ENCODE measurements at regions not wholly inside any gene's neighbourhood (a gene's known extent, or its start where the extent isn't known, plus 50 kb on each side); places are given as distances from the start of the nearest gene placed in this dataset.

DNA sequence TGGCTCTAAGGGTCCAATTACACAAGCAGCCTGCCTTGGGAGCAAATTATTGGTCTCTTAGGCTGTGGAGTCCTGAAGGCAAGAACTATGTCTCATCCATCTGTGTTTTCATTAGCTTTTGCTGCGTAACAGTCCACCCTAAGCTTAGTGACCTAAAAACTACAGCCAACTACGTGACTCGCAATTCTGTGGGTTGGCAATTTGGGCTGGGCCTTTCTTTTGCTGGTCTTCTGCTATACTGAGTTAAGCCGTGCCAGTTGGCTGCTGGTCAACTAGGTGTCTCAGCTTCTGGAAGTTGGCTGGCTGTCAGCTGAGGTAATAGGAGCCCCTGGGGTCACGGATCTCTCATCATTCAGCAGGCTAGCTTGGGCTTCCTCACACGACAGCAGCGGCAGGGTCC, 205.6 kb upstream of the S100G start:
- DNase-seq (no peak), ATAC-seq (ENCODE audit: low FRiP score) (no peak)
- no peaks in the 10 kb centered on the region for H3K9me3 ChIP-seq (ENCODE audit: control insufficient read depth, low read length)
- H3K27ac ChIP-seq (ENCODE audit: low read depth in 1 of 2, low read length in 2 of 2), result no peak overlapping the region
- H3K4me1 ChIP-seq (ENCODE audit: control insufficient read depth in 1 of 2, insufficient read depth in 2 of 2, low read length in 2 of 2), result no peaks in the 10 kb centered on the region
- no peaks in the 10 kb centered on the region for H3K27me3 ChIP-seq (ENCODE audit: control insufficient read depth in 1 of 2, insufficient read depth in 2 of 2, low read length in 1 of 2)
- 84% methylated on average over 7 of the region's 7 CpGs for WGBS, 2 donors
- H3K4me3 ChIP-seq (ENCODE audit: low read length in 2 of 2), result no peak overlapping the region
- H3K36me3 ChIP-seq (ENCODE audit: control insufficient read depth in 1 of 2, insufficient read depth in 2 of 2, low read length in 1 of 2), result no peaks in the 10 kb centered on the region
- intact Hi-C loops (cut with DNase I), result no loop called here

DNA sequence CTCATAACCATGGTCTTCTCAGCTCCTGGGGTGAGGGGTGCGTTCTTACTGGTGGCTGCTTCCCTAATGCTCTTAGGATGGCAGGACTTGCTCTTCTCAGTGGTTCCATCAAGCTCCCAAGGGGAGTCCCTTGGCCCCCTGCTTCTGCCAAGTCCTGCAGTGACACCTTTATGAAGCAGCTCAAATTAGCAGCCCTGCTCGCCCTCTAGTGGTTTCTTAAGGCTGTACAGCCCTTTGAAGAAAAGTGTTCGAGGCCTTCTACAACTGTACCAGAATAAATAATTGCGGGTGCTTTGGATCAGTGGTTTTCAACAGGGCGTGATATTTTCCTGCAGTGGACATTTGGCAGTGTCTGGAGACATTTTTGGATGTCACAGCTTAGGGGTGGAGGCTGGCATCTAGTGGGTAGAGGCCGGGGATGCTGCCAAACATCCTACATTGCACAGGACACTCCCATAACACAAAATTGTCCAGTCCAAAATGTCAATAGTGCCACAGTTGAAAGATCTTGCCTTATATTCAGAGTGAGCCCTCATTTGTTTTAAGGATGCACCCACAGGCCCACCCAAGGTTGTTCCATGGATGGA, 204.7 kb upstream of the S100G start:
- no peaks in the 10 kb centered on the region for H3K9me3 ChIP-seq (ENCODE audit: control insufficient read depth, low read length)
- WGBS, 2 donors, result 35 to 48% methylated on average over 6 of the region's 6 CpGs
- no peaks in the 10 kb centered on the region for H3K4me1 ChIP-seq (ENCODE audit: control insufficient read depth in 1 of 2, insufficient read depth in 2 of 2, low read length in 2 of 2)
- DNase-seq, result no peak
- H3K4me3 ChIP-seq (ENCODE audit: low read length in 2 of 2), result no peak overlapping the region
- no peaks in the 10 kb centered on the region for H3K36me3 ChIP-seq (ENCODE audit: control insufficient read depth in 1 of 2, insufficient read depth in 2 of 2, low read length in 1 of 2)
- ATAC-seq (ENCODE audit: low FRiP score), result peak; percentile 36
- no peaks in the 10 kb centered on the region for H3K27me3 ChIP-seq (ENCODE audit: control insufficient read depth in 1 of 2, insufficient read depth in 2 of 2, low read length in 1 of 2)
- intact Hi-C loops (cut with DNase I), result no loop called here
- H3K27ac ChIP-seq (ENCODE audit: low read depth in 1 of 2, low read length in 2 of 2), result no peak overlapping the region

DNA sequence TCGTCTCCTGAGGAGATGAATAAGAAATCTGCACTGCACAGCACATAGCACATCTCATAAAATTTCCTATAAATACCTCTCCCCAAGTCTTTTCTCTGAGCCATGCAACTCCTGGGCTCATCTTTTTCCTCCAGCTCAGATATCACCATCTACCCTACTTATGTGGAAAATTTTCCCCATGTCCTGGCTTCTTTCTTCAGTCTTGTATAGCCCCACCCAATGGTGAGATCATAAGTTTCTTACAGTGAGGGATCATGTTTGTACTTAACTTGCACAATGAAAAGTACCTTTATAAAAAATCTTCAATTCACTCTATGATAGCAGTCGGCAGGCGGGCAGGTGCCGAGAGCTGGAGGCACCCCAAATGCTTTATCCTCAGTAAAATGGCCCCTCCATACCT, 198.6 kb upstream of the S100G start:
- H3K27ac ChIP-seq (ENCODE audit: low read depth in 1 of 2, low read length in 2 of 2), result no peak overlapping the region
- H3K9me3 ChIP-seq (ENCODE audit: control insufficient read depth, low read length), result no peaks in the 10 kb centered on the region
- H3K27me3 ChIP-seq (ENCODE audit: control insufficient read depth in 1 of 2, insufficient read depth in 2 of 2, low read length in 1 of 2), result no peaks in the 10 kb centered on the region
- no peaks in the 10 kb centered on the region for H3K36me3 ChIP-seq (ENCODE audit: control insufficient read depth in 1 of 2, insufficient read depth in 2 of 2, low read length in 1 of 2)
- H3K4me1 ChIP-seq (ENCODE audit: control insufficient read depth in 1 of 2, insufficient read depth in 2 of 2, low read length in 2 of 2), result no peaks in the 10 kb centered on the region
- no peak for ATAC-seq (ENCODE audit: low FRiP score)
- no peak overlapping the region for H3K4me3 ChIP-seq (ENCODE audit: low read length in 2 of 2)
- intact Hi-C loops (cut with DNase I), result no loop called here
- no peak for DNase-seq
- WGBS, 2 donors, result 74 to 79% methylated on average over 4 of the region's 4 CpGs

DNA sequence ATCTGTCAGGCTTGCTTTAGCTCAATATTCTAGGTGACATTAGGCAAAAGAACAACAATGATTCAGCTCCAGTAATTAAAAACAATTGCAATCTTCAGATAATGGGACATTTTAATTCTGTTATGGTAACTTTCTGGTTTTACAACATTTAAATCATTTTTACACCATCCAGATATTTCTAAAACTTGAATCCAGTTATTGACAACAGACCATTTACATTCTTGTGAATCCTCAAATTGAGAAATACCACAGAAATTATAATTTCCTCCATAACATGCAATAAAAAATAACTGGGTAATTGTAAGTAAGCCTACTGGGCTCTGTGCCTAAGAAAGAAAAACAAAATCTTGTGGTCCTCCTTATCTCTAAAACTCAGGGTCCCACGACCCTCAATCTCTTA, 195.0 kb upstream of the S100G start:
- DNase-seq, result no peak
- no peak for ATAC-seq (ENCODE audit: low FRiP score)
- intact Hi-C loops (cut with DNase I), result no loop called here
- no peaks in the 10 kb centered on the region for H3K36me3 ChIP-seq (ENCODE audit: control insufficient read depth in 1 of 2, insufficient read depth in 2 of 2, low read length in 1 of 2)
- no peaks in the 10 kb centered on the region for H3K9me3 ChIP-seq (ENCODE audit: control insufficient read depth, low read length)
- no peaks in the 10 kb centered on the region for H3K4me1 ChIP-seq (ENCODE audit: control insufficient read depth in 1 of 2, insufficient read depth in 2 of 2, low read length in 2 of 2)
- H3K27ac ChIP-seq (ENCODE audit: low read depth in 1 of 2, low read length in 2 of 2), result no peak overlapping the region
- 25 to 38% methylated on average over 1 of the region's 1 CpG for WGBS, 2 donors
- H3K27me3 ChIP-seq (ENCODE audit: control insufficient read depth in 1 of 2, insufficient read depth in 2 of 2, low read length in 1 of 2), result no peaks in the 10 kb centered on the region
- H3K4me3 ChIP-seq (ENCODE audit: low read length in 2 of 2), result no peak overlapping the region

DNA sequence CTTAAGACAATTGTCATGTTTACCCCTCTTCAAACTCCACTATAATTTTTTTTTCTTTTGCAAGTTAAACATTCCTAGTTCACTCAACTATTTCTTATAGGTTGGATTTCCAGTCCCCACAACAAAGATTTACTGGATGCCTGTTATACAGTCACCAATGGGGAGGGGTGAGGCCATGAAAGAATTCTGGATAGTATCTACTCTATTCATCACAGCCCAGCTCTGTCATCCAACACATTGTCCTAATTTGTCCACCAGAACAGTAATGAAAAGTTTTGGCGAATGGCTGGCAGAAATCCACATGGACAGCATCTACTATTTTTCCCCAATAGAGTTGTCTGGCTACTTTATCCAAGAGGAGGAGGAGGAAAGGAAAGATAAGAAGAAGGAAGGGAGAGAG, 192.7 kb upstream of the S100G start:
- no peaks in the 10 kb centered on the region for H3K27me3 ChIP-seq (ENCODE audit: control insufficient read depth in 1 of 2, insufficient read depth in 2 of 2, low read length in 1 of 2)
- intact Hi-C loops (cut with DNase I), result no loop called here
- 80 to 88% methylated on average over 1 of the region's 1 CpG for WGBS, 2 donors
- H3K4me3 ChIP-seq (ENCODE audit: low read length in 2 of 2), result no peak overlapping the region
- no peak overlapping the region for H3K27ac ChIP-seq (ENCODE audit: low read depth in 1 of 2, low read length in 2 of 2)
- ATAC-seq (ENCODE audit: low FRiP score) (no peak), DNase-seq (no peak)
- no peaks in the 10 kb centered on the region for H3K36me3 ChIP-seq (ENCODE audit: control insufficient read depth in 1 of 2, insufficient read depth in 2 of 2, low read length in 1 of 2)
- no peaks in the 10 kb centered on the region for H3K4me1 ChIP-seq (ENCODE audit: control insufficient read depth in 1 of 2, insufficient read depth in 2 of 2, low read length in 2 of 2)
- no peaks in the 10 kb centered on the region for H3K9me3 ChIP-seq (ENCODE audit: control insufficient read depth, low read length)

DNA sequence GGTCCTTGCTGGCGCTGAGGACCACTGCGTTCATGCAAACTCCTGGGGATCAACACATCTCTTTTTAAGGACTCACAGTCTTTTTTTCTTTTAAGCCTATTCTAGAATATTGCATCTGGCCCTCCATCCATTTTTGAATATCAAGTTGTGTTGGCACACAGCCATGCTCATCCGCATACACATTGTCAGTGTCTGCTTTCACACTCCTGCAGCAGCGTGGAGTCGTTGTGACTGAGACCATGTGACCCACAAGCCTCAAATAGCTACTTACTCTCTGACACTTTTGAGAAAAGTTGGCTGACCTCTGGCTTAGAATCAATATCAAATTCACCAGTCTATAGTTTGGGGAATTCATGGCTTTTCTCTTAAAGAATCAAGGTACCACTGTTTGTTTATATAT, 191.8 kb upstream of the S100G start:
- Histone ChIP-seq H3K36me3 (ENCODE audit: control insufficient read depth in 1 of 2, insufficient read depth in 2 of 2, low read length in 1 of 2) (no peaks in the 10 kb centered on the region), H3K27me3 (ENCODE audit: control insufficient read depth in 1 of 2, insufficient read depth in 2 of 2, low read length in 1 of 2) (no peaks in the 10 kb centered on the region), H3K4me1 (ENCODE audit: control insufficient read depth in 1 of 2, insufficient read depth in 2 of 2, low read length in 2 of 2) (peaks cover 0 to under 1% of the 10 kb centered on the region in 2 donors), H3K27ac (ENCODE audit: low read depth in 1 of 2, low read length in 2 of 2) (no peak overlapping the region), H3K9me3 (ENCODE audit: control insufficient read depth, low read length) (no peaks in the 10 kb centered on the region), H3K4me3 (ENCODE audit: low read length in 2 of 2) (no peak overlapping the region)
- 76 to 85% methylated on average over 5 of the region's 5 CpGs for WGBS, 2 donors
- ATAC-seq (ENCODE audit: low FRiP score) (no peak), DNase-seq (no peak)
- intact Hi-C loops (cut with DNase I), result no loop called here

DNA sequence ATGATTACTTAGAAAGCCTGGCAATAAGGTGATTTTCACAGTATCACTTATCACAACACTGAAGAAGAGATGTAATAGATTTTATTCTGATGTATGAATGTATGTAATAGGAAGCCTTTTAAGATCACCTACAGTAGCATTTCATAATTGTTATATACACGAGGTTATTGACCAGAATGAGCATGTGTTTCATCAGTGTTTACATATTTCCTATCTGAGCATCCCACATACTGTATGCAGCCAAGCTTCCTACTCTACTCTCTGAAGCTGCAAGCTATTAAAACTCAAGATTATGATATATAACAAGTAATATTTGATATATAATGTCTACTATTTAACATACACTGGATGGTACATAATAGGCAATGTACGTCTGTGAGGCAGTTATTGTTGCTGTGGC, 190.9 kb upstream of the S100G start:
- ATAC-seq (ENCODE audit: low FRiP score) (no peak), DNase-seq (no peak)
- H3K9me3 ChIP-seq (ENCODE audit: control insufficient read depth, low read length), result no peaks in the 10 kb centered on the region
- no peak overlapping the region for H3K27ac ChIP-seq (ENCODE audit: low read depth in 1 of 2, low read length in 2 of 2)
- WGBS, 2 donors, result 51 to 77% methylated on average over 2 of the region's 2 CpGs
- intact Hi-C loops (cut with DNase I), result no loop called here
- no peak overlapping the region for H3K4me3 ChIP-seq (ENCODE audit: low read length in 2 of 2)
- no peaks in the 10 kb centered on the region for H3K36me3 ChIP-seq (ENCODE audit: control insufficient read depth in 1 of 2, insufficient read depth in 2 of 2, low read length in 1 of 2)
- peaks cover 0 to 3% of the 10 kb centered on the region in 2 donors for H3K4me1 ChIP-seq (ENCODE audit: control insufficient read depth in 1 of 2, insufficient read depth in 2 of 2, low read length in 2 of 2)
- H3K27me3 ChIP-seq (ENCODE audit: control insufficient read depth in 1 of 2, insufficient read depth in 2 of 2, low read length in 1 of 2), result no peaks in the 10 kb centered on the region

DNA sequence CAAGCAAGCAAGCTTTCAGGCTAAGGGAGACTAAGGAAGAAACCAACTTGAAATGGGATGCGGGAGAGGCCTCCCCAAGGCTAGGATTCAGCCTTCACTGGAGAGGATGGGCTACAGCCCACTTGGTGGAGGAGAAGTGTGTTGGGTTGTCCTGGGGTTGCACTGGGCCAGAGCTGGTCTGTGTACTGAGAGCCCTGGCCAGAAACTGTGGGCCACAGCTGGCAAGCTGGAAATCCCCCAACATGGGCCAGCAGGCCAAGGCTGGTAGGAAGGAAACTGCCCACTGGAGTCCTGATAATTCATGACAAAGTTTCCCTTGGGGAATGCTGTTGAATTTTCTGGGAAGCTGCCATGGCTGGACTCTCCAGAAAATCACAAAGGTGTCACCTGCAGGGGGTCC, 188.0 kb upstream of the S100G start:
- Histone ChIP-seq H3K27ac (ENCODE audit: low read depth in 1 of 2, low read length in 2 of 2) (peak overlapping the region in 1 of 2 donors; percentile 25), H3K4me3 (ENCODE audit: low read length in 2 of 2) (no peak overlapping the region), H3K4me1 (ENCODE audit: control insufficient read depth in 1 of 2, insufficient read depth in 2 of 2, low read length in 2 of 2) (peaks cover 0 to 3% of the 10 kb centered on the region in 2 donors), H3K36me3 (ENCODE audit: control insufficient read depth in 1 of 2, insufficient read depth in 2 of 2, low read length in 1 of 2) (no peaks in the 10 kb centered on the region), H3K9me3 (ENCODE audit: control insufficient read depth, low read length) (no peaks in the 10 kb centered on the region), H3K27me3 (ENCODE audit: control insufficient read depth in 1 of 2, insufficient read depth in 2 of 2, low read length in 1 of 2) (no peaks in the 10 kb centered on the region)
- ATAC-seq (ENCODE audit: low FRiP score) (no peak), DNase-seq (no peak)
- 88 to 100% methylated on average over 1 of the region's 1 CpG for WGBS, 2 donors
- intact Hi-C loops (cut with DNase I), result no loop called here

DNA sequence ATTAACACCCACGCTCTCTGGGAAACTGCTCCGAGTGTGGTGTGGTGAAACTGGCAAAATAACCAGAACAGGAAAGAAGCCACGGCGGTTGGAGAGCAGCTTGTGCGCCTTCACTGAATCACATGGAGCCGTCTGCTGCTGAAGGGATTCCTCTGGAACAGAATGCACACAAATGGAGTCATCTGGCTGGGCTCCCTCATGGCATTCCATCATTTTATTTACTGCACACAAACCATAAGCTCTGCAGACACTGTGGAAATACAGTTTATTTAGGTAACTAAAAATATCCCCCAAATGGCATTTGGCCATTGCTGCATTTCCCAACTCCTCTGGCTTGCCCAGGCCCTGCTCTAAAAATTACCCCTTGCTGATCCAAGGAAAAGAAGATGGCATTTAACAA, 187.0 kb upstream of the S100G start:
- ATAC-seq (ENCODE audit: low FRiP score), result peak; percentile 61
- intact Hi-C loops (cut with DNase I), result no loop called here

More for the DNA sequence above, 187.0 kb upstream of the S100G start:
- no peak overlapping the region for H3K27ac ChIP-seq (ENCODE audit: low read depth in 1 of 2, low read length in 2 of 2)
- no peak overlapping the region for H3K4me3 ChIP-seq (ENCODE audit: low read length in 2 of 2)
- H3K4me1 ChIP-seq (ENCODE audit: control insufficient read depth in 1 of 2, insufficient read depth in 2 of 2, low read length in 2 of 2), result peaks cover 0 to 3% of the 10 kb centered on the region in 2 donors
- DNase-seq, result no peak
- no peaks in the 10 kb centered on the region for H3K36me3 ChIP-seq (ENCODE audit: control insufficient read depth in 1 of 2, insufficient read depth in 2 of 2, low read length in 1 of 2)
- H3K27me3 ChIP-seq (ENCODE audit: control insufficient read depth in 1 of 2, insufficient read depth in 2 of 2, low read length in 1 of 2), result no peaks in the 10 kb centered on the region
- 9 to 17% methylated on average over 6 of the region's 6 CpGs for WGBS, 2 donors
- no peaks in the 10 kb centered on the region for H3K9me3 ChIP-seq (ENCODE audit: control insufficient read depth, low read length)

Measured in aorta (tissue), 5 donors.